Lower lobe of right lung (tissue), 2 donors: ENCODE measurements at regions not wholly inside any gene's neighbourhood (a gene's known extent, or its start where the extent isn't known, plus 50 kb on each side); places are given as distances from the start of the nearest gene placed in this dataset.
"Not testable (repeated sequence)": the region's sequence is repeated elsewhere in the genome, so short reads cannot be mapped to it uniquely, and the experiment has no call there.

Experiments
- ATAC-seq, 2 donors: fragments of 200-7000 bp; cut with Tn5 transposase; one replicate each; pipeline ENCODE4 v1.9.1; 2020 to 2022; ENCODE audit warnings: mild to moderate bottlenecking in 2 of 2, moderate library complexity in 2 of 2
- DNase-seq: peaks from one replicate; pipeline ENCODE4 v3.0.0-alpha.2; 2020
- H3K27ac ChIP-seq: fragments of 200-600 bp; one replicate; pipeline ENCODE4 v1.8.0; 2022
- H3K27me3 ChIP-seq: fragments of 200-600 bp; one replicate; pipeline ENCODE4 v1.8.0; 2022; ENCODE audit warnings: low read depth
- H3K36me3 ChIP-seq: fragments of 200-600 bp; one replicate; pipeline ENCODE4 v1.8.0; 2022; ENCODE audit warnings: mild to moderate bottlenecking
- H3K4me1 ChIP-seq: fragments of 200-600 bp; one replicate; pipeline ENCODE4 v1.8.0; 2022
- H3K4me3 ChIP-seq: fragments of 200-600 bp; one replicate; pipeline ENCODE4 v1.8.0; 2022; ENCODE audit warnings: mild to moderate bottlenecking
- H3K9me3 ChIP-seq: fragments of 200-600 bp; one replicate; pipeline ENCODE4 v1.8.0; 2022
- intact Hi-C: fragments of 100-400 bp; cut with DNase I; formaldehyde crosslinking; loops from one replicate; pipeline ENCODE4 v1.11.0; 2022
- TF ChIP-seq, protein P1 (sequence below): fragments of 200-600 bp; IDR thresholded peaks from one replicate; pipeline ENCODE4 v1.8.0; 2022; ENCODE audit warnings: antibody characterized with exemption, mild to moderate bottlenecking
- donor health status: DM: no; HTN: yes; CAD: no; lungs with severe emphysema.

- H3K27ac ChIP-seq = no peak overlapping the region
- TF ChIP-seq, protein P1, sequence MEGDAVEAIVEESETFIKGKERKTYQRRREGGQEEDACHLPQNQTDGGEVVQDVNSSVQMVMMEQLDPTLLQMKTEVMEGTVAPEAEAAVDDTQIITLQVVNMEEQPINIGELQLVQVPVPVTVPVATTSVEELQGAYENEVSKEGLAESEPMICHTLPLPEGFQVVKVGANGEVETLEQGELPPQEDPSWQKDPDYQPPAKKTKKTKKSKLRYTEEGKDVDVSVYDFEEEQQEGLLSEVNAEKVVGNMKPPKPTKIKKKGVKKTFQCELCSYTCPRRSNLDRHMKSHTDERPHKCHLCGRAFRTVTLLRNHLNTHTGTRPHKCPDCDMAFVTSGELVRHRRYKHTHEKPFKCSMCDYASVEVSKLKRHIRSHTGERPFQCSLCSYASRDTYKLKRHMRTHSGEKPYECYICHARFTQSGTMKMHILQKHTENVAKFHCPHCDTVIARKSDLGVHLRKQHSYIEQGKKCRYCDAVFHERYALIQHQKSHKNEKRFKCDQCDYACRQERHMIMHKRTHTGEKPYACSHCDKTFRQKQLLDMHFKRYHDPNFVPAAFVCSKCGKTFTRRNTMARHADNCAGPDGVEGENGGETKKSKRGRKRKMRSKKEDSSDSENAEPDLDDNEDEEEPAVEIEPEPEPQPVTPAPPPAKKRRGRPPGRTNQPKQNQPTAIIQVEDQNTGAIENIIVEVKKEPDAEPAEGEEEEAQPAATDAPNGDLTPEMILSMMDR = no peak
- ATAC-seq = no peak
These were observed 233.3 kb downstream of the TINAG start for GRCh38 chr6:54541541-54541940.

GRCh38 chr6:54559136-54559535 lies 250.9 kb downstream of the TINAG start:
- no peak for ATAC-seq
- intact Hi-C loops = no loop called here

More at GRCh38 chr6:54541541-54541940, 233.3 kb downstream of the TINAG start:
- no peak for DNase-seq
- H3K27me3 ChIP-seq = no peaks in the 10 kb centered on the region
- no peaks in the 10 kb centered on the region for H3K4me1 ChIP-seq
- intact Hi-C loops = no loop called here
- H3K4me3 ChIP-seq = no peak overlapping the region
- no peaks in the 10 kb centered on the region for H3K36me3 ChIP-seq
- no peaks in the 10 kb centered on the region for H3K9me3 ChIP-seq

DNA sequence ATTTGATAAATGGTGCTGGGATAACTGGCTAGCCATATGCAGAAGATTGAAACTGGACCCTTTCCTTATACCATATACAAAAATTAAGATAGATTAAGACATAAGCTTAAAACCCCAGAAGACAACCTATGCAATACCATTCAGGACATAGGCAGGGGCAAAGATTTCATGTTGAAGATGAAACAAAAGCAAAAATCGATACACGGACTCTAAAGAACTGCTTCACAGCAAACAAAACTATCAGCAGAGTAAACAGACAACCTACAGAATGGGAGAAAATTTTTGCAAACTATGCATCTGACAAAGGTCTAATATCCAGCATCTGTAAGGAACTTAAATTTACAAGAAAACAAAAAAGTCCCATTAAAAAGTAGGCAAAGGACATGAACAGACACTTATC lies 255.9 kb downstream of the TINAG start:
- intact Hi-C loops, H3K27me3 ChIP-seq, DNase-seq, H3K36me3 ChIP-seq, H3K4me1 ChIP-seq, ATAC-seq, H3K27ac ChIP-seq, H3K9me3 ChIP-seq, H3K4me3 ChIP-seq: not testable (repeated sequence)

More at GRCh38 chr6:54559136-54559535, 250.9 kb downstream of the TINAG start:
- H3K9me3 ChIP-seq = peaks cover 9% of the 10 kb centered on the region
- H3K4me1 ChIP-seq = no peaks in the 10 kb centered on the region
- no peak overlapping the region for H3K4me3 ChIP-seq
- H3K27ac ChIP-seq = no peak overlapping the region
- H3K36me3 ChIP-seq = no peaks in the 10 kb centered on the region
- TF ChIP-seq, protein P1 = no peak
- H3K27me3 ChIP-seq = no peaks in the 10 kb centered on the region
- DNase-seq = no peak

GRCh38 chr6:54574671-54575070 lies 266.4 kb downstream of the TINAG start:
- Histone ChIP-seq H3K4me3 (no peak overlapping the region), H3K27ac (no peak overlapping the region), H3K27me3 (no peaks in the 10 kb centered on the region), H3K4me1 (no peaks in the 10 kb centered on the region), H3K9me3 (peaks cover 5% of the 10 kb centered on the region), H3K36me3 (no peaks in the 10 kb centered on the region)
- TF ChIP-seq, protein P1 = no peak
- intact Hi-C loops = no loop called here
- DNase-seq (no peak), ATAC-seq (no peak)

GRCh38 chr6:54578261-54578660 lies 268.3 kb upstream of the FAM83B start:
- Histone ChIP-seq H3K4me3 (no peak overlapping the region), H3K27ac (no peak overlapping the region), H3K9me3 (peaks cover 1% of the 10 kb centered on the region), H3K27me3 (no peaks in the 10 kb centered on the region), H3K36me3 (no peaks in the 10 kb centered on the region), H3K4me1 (no peaks in the 10 kb centered on the region)
- intact Hi-C loops = no loop called here
- no peak for DNase-seq
- TF ChIP-seq, protein P1 = no peak
- no peak for ATAC-seq

- TF ChIP-seq, protein P1 = no peak
- DNase-seq (no peak), ATAC-seq (no peak)
- H3K36me3 ChIP-seq = no peaks in the 10 kb centered on the region
- no peaks in the 10 kb centered on the region for H3K9me3 ChIP-seq
- H3K4me1 ChIP-seq = no peaks in the 10 kb centered on the region
- intact Hi-C loops = no loop called here
- no peak overlapping the region for H3K4me3 ChIP-seq
- no peaks in the 10 kb centered on the region for H3K27me3 ChIP-seq
- no peak overlapping the region for H3K27ac ChIP-seq
These were observed 267.6 kb upstream of the FAM83B start for GRCh38 chr6:54579011-54579410.
